ENCODE measurements at regions not wholly inside any gene's neighbourhood (a gene's known extent, or its start where the extent isn't known, plus 50 kb on each side); places are given as distances from the start of the nearest gene placed in this dataset.
A peak's percentile ranks its signal among the peaks of the same experiment; 100 is the strongest.

DNA sequence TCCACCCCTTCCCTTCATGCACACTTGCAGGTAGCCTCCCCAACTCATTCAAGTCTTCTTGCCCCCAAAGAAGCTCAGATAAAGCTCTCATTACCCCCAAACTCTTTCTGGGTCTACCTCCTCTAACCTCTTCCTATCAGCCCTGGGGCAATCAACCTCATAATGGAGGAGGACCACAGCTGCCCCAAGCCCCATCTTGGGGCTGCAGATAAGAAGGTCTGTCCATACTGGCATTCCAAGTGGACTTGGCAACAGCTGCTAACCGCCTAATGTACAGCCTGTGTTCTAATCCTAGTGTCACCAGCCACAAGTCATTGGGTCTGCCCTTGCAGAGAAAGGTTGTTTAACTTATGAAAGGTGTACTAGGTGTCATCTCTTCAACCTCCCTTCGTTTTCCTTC lies 107.4 kb upstream of the ADGRF1 start:
- no peak for DNase-seq

DNA sequence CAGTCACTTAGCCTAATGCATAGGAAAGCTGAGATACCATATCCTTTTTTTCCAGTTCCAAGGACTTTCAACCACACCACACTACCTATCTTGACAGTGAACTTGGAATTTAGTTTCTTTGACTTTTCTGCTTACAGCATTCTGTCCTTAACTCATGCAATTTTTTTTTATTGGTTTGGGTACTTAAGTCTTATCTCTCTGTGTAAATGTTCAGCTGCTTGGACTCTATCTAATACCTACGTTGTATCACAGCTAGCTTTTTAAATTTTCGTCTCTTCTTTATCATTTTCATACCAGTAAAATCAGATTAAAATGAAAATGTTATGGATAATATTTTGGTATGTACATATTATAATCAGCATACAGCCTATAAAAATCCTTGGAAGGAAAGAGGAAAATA lies 106.9 kb upstream of the ADGRF1 start:
- no peak for DNase-seq

DNA sequence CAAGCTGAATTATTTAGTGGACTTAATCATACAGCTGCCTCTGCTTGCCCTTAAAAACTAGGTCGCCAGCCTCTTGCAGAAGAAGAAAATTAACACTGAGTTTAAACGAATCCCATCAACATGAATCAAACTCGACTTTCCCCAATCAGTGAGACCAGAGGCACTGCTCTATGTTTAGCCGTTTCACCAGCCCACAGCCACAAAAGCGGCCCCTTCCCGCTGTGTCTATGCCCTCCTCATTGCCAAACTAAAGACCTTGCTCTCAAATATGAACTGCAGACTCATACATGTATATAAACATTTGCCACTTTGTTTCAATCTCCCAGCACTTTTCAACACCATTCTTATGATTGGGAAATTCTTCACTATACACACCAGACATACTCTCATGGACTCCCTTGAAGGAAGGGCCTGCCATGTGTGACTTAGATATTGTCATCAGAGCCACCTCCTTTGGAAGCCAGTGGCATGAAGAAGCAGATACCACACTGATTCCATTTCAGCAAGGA lies 105.8 kb upstream of the ADGRF1 start:
- DNase-seq, result no peak

DNA sequence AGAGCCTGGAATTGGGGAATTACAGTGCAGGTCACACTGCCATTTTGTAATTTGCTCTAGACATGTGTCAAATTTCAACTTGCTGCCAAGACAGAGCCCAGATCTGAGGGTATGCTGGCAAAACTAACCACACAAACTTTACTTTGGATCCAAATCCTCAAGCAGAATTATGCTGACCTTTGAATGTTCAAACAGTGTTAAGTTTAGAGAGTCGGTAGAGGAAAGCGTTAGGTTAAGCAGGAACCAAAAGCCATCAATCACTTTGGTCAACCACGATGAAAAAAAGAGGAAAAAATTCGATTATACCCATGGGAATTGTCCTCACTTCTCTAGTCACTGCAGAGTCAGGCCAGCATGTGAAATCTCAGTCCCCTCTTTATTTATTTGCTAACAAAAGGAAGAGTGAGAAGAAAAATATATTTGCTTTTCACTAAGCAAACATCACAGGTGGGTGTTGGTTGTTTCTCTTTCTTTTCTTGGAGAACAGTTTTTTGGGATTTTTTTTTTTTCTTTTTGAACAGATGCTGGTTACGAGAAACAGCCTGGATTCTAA lies 105.1 kb upstream of the ADGRF1 start:
- DNase-seq, result peak; percentile 17

DNA sequence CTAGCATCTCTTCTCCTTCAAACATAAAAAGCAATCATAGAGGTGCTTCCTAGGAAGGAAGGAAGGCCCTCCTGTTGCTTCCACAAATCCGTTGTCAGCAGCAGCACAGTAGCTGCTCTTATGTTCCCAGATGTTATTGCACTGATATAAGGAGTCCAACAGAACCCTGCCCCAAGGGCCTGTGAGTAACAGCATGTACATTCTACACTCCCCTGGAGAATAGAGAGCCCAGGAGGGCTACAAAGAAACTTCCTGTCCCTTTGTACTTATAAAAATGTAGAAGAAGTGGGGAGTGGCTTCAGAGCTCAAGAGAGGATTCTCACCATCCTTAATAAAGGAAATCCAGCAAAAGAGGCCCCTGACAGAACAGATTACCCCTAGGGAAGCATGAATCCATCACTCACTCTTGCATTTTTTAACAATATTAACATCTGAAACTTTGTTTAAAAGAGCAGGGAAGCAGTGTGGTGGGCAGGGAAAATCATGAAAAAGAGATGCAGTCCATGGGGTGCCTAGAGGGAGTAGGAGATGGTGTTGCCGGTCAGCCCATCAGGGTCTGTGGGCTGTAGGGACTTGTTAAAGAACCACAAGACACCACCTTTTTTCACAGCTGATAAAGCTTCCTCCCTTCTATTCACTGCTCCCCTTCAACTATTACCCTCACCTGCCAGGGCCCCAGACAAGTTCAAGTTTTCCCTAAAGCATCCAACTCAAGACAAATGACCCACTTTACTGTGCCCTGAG lies 104.5 kb upstream of the ADGRF1 start:
- no peak for DNase-seq

DNA sequence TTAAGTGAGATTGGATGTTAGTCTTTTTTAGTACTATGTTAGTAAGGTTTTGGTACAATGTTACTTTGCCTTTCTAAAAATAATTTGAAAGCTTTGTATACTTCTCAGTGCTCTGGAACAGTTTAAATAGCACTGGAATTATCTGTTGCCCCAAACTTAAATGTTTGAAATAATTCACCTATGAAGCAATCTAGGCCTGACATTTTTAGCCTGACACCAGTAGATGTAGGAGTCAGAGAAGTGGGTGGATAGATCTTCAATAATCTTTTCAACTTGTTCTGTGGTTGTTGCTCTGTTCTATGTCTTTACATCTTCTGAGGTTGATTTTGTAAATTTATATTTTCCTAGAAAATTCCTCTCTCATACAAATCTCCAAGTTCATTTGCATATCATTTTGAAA lies 103.1 kb upstream of the ADGRF1 start:
- DNase-seq, result no peak

DNA sequence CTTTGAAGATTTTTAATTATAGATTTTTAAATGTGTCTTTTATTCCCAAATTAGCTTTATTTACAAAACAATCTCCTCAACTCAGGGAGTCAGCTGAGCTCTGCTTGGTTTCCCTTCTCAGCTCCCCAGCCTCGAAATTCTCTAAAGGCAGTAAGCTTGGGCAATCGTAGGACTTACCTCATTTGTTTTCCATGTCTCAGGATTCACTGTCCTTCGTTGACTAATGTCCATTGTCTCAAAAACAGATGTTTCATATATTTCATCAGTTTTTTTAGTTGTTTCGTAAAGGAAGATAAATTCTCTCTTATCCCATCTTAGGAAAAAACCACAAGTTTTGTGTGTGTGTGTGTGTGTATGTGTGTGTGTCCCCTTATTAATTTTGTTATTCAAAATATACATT lies 102.2 kb upstream of the ADGRF1 start:
- no peak for DNase-seq

DNA sequence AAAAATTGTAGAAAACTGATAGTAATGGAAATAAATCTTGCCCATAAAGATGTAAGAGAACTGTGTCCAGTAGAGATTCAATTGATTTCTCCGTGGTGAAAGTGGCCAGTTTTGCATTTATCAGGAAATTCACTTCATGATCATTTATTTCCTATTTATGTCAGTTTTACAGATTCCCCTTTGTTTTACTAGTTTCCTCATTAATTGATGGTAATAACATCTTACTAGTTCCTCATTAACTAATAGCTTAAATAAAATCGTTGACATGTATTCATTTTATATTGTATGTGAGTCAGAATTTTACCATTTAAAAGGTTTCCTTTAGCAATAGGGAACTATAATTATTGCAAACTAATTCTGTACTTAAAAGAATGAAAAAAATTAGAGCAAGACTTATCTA lies 99.8 kb upstream of the ADGRF1 start:
- DNase-seq, result no peak

DNA sequence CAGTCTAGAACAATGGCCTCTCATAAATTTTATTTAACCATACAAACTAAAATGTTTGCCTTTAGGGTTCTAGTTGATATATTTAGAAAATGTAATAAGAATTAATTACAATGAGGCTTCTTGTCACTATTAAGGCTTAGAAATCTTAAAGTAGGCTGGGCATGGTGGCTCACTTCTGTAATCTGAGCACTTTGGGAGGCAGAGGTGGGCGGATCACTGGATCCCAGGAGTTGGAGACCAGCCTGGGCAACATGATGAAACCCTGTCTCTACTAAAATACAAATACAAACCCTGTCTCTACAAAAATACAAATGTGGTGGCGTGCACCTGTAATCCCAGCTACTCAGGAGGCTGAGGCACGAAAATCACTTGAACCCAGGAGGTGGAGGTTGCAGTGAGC lies 99.0 kb upstream of the ADGRF1 start:
- no peak for DNase-seq

DNA sequence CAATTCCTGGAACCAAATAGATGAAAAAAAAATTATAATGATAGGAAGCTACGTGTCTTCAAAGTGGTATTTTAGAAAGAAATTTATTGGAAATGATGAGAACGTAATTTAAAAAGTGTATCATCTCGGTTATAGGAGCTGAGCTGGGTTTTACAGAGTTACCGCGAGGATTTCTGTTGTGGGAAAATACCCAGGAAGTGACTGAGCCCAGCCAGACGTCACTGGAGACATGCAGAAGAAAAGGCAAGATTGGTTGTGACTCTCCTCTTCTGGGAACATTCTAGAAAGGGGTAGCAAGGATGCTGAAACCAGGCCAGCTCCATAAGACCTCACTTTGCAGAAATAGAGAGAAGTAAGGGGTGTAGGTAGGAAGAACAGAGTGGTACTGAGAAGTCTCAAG lies 95.9 kb upstream of the ADGRF1 start:
- no peak for DNase-seq

DNA sequence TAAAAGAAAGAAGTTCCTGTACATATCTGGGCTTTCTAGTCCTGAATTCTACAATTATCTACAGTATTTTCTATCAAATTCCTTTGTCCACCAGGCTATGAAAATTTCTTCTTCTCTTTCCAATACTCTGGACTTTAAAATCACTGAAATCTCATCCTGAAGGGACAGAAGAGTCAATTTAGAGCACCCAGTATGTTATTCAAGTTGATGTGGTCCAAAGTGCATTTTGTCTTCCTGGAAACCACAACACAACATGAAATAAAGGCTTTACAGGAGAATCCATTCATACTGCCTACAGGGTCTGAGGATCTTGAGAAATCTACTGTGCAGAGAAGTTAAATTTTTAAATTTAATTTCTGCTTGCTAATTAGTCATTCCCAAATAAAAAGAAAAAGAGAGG lies 94.9 kb upstream of the ADGRF1 start:
- peak; percentile 19 for DNase-seq

DNA sequence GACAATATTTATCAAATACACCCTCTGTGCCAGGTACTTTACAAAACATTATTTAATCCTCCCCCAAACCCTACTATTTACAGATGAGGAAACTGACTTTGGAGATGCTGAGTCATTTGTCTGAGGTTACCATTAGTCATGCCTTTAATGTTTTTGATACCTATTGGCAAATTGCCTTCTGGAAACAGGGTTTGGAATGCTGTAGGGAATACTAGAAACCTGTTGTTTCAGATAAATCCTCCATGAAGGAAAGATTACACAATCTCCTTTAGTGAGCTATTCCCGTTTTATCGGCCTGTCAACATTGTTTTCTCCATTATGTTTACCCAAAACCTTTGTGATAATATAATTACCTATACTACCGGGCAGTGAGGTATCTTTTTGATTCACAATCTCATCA lies 93.6 kb upstream of the ADGRF1 start:
- peak; percentile 93 for DNase-seq

DNA sequence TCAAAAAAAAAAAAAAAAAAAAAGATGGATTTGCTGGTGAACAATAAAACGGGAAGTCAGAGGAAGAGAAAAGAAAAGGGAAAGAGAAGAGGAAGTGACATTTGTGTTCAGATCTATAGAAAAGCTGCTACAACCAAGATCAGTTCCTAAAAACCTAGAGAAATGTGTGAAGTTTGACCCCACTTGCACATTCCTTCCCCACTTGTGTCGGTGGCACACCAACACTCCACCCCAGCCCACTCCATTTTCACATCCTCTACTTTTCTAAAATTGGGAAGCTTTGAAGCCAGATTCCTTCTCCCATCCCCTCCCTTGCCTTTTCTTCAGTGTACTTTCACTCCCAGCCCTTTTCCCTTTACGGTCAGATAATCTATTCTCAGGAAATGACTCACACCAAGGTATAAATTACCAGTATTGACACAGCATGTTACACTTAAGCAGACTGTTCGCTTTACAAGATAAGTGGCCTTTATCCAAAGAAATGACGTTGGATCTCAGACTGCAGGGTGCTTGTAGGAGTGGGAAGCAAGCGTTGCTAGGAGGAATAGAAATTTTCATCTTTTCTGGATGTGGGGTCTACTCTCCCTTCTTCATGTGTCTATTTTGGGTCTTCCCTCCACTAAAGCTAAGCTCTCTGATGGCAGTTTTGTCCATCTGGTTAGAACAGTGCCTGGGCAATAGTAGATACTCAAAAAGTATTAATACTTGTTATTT lies 92.5 kb upstream of the ADGRF1 start:
- peak; percentile 98 for DNase-seq

DNA sequence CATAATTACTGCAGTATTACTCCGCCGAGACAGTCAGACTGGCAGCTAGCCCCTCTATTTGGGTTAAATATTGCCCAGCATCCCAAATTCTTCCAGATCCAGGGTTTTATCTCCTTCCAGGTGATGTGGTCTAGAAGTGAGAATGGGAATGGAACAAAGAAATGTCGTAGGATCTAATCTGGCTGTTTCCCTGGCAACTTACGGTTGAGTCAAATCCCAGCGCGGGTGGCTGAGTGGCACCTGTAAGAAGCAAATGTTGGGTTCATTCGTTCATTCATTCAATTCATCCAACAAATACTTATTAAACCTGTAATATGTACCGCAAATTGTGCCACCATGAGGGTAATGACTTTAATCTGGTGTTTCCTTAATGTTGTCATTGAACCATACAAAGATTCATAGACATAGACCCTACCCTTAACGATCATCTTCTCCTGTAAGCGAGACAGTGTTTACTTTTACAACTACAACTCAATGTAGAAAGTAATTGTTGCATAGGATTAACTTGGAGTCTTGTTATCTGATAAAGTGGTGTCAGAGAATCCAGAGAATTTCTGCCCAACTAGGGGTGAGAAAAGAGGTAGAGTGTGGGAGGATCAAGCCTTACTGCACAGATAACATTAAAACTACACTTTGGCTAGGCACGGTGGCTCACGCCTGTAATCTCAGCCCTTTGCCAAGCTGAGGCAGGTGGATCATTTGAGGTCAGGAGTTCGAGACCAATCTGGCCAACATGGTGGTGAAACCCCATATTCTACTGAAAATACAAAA lies 91.3 kb upstream of the ADGRF1 start:
- DNase-seq, result peak; percentile 18

DNA sequence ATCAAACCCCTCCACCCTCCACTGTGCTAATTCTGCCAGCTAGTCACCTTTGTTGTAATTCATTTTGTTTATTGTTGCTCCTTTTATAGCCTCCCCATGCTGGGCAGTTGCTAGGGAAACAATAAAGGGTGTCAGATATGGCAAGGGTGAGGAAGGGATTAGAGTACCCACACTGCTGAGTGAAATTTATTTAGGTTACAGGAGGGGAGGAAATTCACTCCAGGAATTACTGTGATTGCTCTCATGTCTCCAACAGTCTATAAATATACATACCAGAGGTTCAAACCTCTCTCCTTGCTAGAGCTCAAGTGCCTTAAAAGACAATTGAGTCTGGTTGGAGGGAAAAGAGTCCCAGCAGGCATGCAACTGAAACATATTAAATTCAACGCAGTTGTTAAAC lies 90.6 kb upstream of the ADGRF1 start:
- DNase-seq, result peak; percentile 64

DNA sequence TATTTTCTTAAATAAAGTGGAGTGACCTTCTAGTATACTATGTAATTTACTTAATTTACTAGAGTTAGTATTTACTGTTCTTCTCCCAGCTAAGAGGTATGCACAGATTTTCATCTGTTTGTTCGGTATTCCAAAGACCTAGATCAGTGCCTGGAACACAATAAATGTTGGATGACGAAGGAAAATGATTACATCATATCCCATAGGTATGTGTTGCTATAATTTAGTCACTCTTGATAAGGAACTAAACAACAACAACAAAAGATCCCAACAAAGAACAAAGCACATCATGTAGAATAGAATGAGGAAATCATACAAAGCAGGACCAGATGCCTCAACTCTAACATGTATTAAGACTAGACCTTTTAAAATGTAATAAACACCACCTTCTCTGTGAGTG lies 89.6 kb upstream of the ADGRF1 start:
- DNase-seq, result no peak

DNA sequence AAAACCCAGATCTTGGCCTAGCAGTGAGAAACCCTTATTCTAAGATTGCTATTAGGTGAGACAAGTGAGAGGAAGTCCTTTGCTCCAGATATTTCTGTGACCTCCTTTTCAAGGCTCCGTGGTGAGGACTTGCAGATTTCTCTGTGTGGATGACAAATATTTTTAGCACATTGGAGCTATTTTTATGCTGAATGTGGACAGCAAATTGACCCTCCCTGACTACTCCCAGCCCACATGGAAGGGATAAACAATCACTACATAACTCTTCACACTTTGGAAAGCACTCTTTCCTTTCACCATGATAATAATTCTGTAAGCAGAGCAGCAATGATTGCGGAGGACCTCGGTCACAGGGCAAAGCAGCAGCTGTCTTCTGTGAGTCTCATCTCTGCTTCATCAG lies 88.0 kb upstream of the ADGRF1 start:
- DNase-seq, result no peak

DNA sequence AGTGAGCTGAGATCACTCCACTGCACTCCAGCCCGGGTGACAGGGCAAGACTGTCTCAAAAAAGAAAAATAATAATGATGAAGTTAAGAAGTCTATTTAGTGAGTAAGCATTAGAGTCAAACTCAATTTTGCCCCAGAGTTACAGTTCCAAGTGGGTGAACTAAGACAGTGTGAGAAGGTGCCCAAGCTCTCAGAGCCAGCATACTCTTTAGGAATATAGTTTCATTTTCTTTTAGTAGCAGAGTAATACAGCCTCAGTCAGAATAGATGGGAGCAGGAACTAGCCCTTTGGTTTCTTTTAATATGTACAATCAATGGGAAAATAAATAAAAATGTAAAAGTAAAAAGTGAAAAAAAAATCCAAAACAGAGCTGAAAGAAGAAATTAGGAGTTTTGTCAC lies 87.0 kb upstream of the ADGRF1 start:
- DNase-seq, result no peak

DNA sequence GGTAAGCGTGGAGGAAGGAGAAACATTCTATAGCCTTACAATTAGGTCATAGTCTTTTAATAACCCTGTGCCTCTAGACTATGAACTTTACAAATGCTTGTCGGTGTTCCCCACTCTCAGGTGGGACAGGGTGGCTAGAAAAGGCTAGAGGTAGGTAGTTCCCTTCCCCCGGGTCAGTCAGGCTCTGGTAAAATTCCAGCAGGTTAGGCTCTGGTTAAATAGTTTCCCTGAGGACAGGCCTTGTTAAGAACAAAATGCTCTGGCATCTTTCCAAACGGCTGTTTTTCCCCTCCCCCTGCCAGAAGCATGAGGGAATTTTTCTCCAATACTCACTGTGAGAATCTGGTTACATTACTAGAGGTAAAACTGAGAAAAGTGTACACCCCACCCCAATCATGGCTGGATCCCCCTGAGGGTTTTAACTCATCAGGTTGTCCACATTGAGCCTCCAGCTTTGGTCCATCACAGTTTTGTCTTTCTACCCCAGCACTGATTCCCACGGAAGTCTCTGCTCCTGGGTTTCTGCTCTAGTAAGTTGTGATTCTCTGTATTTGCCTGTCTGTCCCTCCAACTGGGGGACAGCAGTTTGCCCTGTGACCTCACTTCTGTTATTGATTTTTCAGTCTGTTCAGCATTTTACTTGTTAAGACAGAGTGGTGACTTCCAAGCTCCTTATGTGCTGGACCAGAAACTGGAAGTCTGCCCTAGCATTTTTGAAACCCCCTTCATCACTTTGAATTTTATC lies 84.7 kb upstream of the ADGRF1 start:
- peak; percentile 37 for DNase-seq

DNA sequence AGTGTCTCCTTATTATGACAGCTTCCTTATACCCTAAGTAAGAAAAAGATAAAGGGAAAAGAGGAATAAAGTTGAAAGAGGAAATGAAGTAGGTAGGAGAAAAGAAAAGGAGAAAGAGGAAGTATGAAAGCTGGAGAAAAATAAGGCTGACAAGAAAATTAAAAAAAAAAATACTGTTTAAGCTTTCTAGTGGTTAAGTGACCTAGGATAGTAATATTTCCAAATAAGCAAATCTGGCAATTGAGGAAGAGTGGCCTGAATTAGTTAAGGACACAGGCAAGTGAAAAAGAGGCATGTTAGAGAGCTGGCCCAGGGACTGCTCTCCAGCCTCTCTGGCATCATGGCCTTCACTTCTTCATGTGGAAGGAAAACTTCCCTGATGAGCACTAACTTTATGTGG lies 76.5 kb upstream of the ADGRF1 start:
- DNase-seq, result no peak

DNA sequence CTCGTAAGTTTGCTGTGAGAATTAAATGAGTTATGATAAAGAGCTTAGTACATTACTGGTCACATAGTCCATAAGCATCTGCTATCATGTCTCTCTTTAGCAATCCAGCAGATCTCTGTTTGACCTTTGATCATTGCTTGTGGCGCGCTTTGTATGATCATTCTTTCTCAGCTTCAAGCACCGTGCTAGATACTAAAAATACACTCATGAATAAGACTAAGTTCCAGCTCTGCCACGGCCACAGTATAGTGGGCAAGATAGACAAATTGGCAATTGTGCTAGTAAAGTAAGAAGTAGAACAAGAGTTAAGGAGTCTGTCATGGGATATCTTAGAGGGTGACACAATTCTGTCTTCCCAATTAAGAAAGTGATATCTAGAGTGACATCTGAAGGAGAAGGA lies 75.2 kb upstream of the ADGRF1 start:
- DNase-seq, result no peak

DNA sequence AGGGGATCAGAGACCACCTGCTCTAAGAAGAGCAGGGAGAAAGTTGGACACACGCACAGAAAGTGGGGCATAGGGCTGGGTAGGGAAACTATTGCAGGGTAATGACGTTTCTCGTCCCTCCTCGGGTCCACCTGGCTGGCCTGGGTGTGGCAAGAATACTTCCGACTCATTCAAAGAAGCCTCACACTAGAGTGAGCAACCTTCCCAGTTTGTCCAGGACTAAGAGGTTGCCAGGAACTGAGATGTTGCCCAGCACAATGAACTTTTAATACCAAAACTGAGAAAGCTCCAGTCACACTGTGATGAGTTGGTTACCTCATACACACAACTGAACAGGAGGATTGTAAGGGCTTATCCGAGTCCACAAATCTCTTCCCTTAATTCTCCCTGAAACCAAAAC lies 74.5 kb upstream of the ADGRF1 start:
- DNase-seq, result no peak

DNA sequence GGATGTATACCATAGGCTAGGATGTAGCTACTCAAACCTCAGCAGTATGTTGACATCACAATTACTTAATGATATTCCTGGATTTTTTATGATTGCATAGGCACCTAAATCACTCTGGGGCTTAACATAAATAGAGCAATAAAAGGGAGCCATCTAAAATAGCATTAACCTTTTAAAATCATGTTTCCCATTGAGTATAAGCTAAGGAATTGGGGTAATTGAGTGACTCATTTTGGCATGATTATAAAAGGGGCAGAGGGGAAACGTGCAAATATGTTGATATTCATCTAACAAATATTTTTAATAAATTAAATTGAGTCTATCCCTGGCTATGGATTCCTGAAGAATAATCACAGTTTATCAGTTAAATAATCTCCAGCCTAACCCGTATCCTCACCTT lies 74.0 kb upstream of the ADGRF1 start:
- DNase-seq, result no peak

All from DMS53 (cell line).